OCI-LY1 (cell line): ENCODE measurements at regions not wholly inside any gene's neighbourhood (a gene's known extent, or its start where the extent isn't known, plus 50 kb on each side); places are given as distances from the start of the nearest gene placed in this dataset.

Source experiments
- H2AFZ ChIP-seq: fragments of 200-600 bp; sonication (generic), shearing (Covaris generic); 2 replicates; pipeline ENCODE4 v1.6.0; 2014; ENCODE audit warnings: antibody characterized with exemption, mild to moderate bottlenecking, low read length
- H3F3A ChIP-seq: fragments of 200-600 bp; sonication (generic), shearing (Covaris generic); 2 replicates; pipeline ENCODE4 v1.6.0; 2014; ENCODE audit warnings: mild to moderate bottlenecking, antibody characterized with exemption, low read length, moderate library complexity; ENCODE audit not compliant: insufficient read depth
- H3K27ac ChIP-seq: fragments of 200-600 bp; sonication (generic); 2 replicates; pipeline ENCODE4 v1.5.1; 2014; ENCODE audit warnings: low read length, mixed run types, mild to moderate bottlenecking, low read depth; ENCODE audit not compliant: poor library complexity, severe bottlenecking
- H3K27me3 ChIP-seq: fragments of 200-600 bp; sonication (generic); 2 replicates; pipeline ENCODE4 v1.6.0; 2014; ENCODE audit warnings: antibody characterized with exemption, mild to moderate bottlenecking, low read length, moderate library complexity; ENCODE audit not compliant: insufficient read depth
- H3K36me3 ChIP-seq: fragments of 200-600 bp; sonication (generic); 2 replicates; pipeline ENCODE4 v1.6.1; 2014; ENCODE audit warnings: mild to moderate bottlenecking, antibody characterized with exemption, low read length, moderate library complexity, mixed read lengths; ENCODE audit not compliant: insufficient read depth
- H3K4me1 ChIP-seq: fragments of 200-600 bp; sonication (generic); 2 replicates; pipeline ENCODE4 v1.5.1; 2014; ENCODE audit warnings: mild to moderate bottlenecking, low read length, moderate library complexity; ENCODE audit not compliant: insufficient read depth, severe bottlenecking
- H3K4me2 ChIP-seq: fragments of 200-600 bp; sonication (generic), shearing (Covaris generic); 2 replicates; pipeline ENCODE4 v1.6.1; 2014; ENCODE audit warnings: low read length
- H3K4me3 ChIP-seq: fragments of 200-600 bp; sonication (generic); 2 replicates; pipeline ENCODE4 v1.5.1; 2014; ENCODE audit warnings: low read length, low read depth, mild to moderate bottlenecking, mixed read lengths; ENCODE audit not compliant: poor library complexity, severe bottlenecking
- H3K79me2 ChIP-seq: fragments of 200-600 bp; shearing (Covaris generic); 2 replicates; pipeline ENCODE4 v1.6.1; 2016; ENCODE audit warnings: mixed run types, low read length, mixed read lengths; ENCODE audit not compliant: insufficient read depth
- H3K9ac ChIP-seq: fragments of 200-600 bp; sonication (generic), shearing (Covaris generic); 2 replicates; pipeline ENCODE4 v1.6.1; 2014; ENCODE audit warnings: mild to moderate bottlenecking, low read length, mixed read lengths
- H3K9me2 ChIP-seq: fragments of 200-600 bp; sonication (generic), shearing (Covaris generic); 2 replicates; pipeline ENCODE4 v1.6.1; 2014; ENCODE audit warnings: low read depth, mild to moderate bottlenecking, low read length, mixed read lengths
- H3K9me3 ChIP-seq: fragments of 200-600 bp; shearing (Covaris generic); 2 replicates; pipeline ENCODE4 v1.6.1; 2014; ENCODE audit warnings: low read length, mixed read lengths
- H4K20me1 ChIP-seq: fragments of 200-600 bp; sonication (generic), shearing (Covaris generic); 2 replicates; pipeline ENCODE4 v1.6.0; 2016; ENCODE audit warnings: mild to moderate bottlenecking, low read length; ENCODE audit not compliant: insufficient read depth
- EZH2 ChIP-seq: fragments of 200-600 bp; sonication (generic), shearing (Covaris generic); IDR thresholded peaks from 2 replicates; pipeline ENCODE4 v1.8.0; 2017; ENCODE audit warnings: borderline replicate concordance, mixed run types, mild to moderate bottlenecking, antibody characterized with exemption, low read length, moderate library complexity, mixed read lengths
- TF ChIP-seq, protein P1 (sequence below): fragments of 200-600 bp; sonication (generic), shearing (Covaris generic); IDR thresholded peaks from 2 replicates; pipeline ENCODE4 v1.5.1; 2017; ENCODE audit warnings: mild to moderate bottlenecking, antibody characterized with exemption, low read length, moderate library complexity, mixed read lengths

DNA sequence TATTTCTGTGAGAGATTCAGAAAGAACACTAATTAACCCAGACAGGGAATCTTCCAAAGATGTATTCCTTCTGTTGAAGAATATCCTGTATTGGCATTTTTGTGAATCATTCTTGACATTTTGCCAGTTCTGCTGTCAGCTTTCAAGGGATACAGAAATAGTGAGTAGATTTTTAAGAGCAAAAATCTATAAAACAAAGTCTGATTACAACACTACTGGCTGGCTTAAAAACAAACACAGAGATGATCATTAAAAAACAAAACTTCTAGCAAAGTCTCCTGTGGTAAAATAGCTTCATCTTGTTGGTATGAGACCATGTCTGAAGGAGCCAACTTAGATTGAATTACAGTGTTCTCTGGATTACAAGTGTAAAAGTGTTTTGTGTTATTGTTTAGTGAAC is 866.3 kb upstream of the KLHL29 start:
- Histone ChIP-seq H3K27ac (no peak overlapping the region), H3K36me3 (no peaks in the 10 kb centered on the region), H3K27me3 (no peaks in the 10 kb centered on the region), H3K9ac (no peak overlapping the region), H3K79me2 (no peaks in the 10 kb centered on the region), H3K9me3 (no peaks in the 10 kb centered on the region), H3K9me2 (no peaks in the 10 kb centered on the region), H2AFZ (no peak overlapping the region), H3K4me2 (no peak overlapping the region), H3F3A (no peaks in the 10 kb centered on the region), H4K20me1 (no peaks in the 10 kb centered on the region), H3K4me3 (no peak overlapping the region), H3K4me1 (no peaks in the 10 kb centered on the region)
- TF ChIP-seq, protein P1, sequence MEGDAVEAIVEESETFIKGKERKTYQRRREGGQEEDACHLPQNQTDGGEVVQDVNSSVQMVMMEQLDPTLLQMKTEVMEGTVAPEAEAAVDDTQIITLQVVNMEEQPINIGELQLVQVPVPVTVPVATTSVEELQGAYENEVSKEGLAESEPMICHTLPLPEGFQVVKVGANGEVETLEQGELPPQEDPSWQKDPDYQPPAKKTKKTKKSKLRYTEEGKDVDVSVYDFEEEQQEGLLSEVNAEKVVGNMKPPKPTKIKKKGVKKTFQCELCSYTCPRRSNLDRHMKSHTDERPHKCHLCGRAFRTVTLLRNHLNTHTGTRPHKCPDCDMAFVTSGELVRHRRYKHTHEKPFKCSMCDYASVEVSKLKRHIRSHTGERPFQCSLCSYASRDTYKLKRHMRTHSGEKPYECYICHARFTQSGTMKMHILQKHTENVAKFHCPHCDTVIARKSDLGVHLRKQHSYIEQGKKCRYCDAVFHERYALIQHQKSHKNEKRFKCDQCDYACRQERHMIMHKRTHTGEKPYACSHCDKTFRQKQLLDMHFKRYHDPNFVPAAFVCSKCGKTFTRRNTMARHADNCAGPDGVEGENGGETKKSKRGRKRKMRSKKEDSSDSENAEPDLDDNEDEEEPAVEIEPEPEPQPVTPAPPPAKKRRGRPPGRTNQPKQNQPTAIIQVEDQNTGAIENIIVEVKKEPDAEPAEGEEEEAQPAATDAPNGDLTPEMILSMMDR, result no peak
- no peak for TF ChIP-seq EZH2

DNA sequence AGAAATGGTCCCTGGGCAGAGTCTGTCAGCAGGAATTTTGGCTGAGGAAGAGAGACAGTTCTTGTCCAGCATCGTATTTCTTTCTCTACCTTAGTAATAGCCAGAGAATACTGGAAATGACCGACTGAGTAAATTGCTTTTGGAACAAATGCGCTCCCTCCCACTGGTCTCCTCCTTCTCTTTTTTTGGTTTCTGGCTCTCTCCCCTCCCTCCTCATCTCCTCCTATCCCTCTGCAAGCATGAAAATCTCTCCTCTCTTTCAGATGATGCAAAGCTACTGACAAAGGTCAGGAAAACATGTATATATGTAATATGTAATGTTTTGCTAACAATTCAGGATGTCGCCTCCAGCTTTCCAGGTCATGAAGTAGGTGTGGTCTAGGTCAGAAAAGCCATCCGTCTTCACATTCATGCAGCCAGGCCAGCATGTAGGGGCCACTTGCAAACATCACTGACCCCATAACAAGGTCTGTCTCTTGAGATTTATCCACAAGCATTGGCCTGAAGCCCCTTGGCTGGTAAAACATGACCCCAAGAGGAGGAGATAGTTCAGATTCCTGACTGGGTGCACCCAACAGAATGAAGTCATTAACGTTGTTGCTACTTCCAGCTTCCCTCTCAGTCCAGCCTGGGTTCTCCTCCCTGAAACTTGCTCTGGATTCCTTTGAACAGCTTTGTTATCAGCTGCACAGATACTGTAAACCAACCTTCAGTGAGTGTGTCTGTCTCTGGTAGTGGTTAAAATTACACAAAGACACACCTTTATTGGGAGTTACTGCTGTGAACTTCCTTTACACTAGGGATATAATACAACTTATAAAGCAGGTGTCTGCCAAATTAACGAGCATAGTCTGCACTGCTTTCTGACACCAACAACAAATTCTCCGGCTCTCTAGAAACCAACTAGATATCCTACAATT is 864.4 kb upstream of the KLHL29 start:
- Histone ChIP-seq H3F3A (no peaks in the 10 kb centered on the region), H3K36me3 (no peaks in the 10 kb centered on the region), H3K4me2 (no peak overlapping the region), H2AFZ (no peak overlapping the region), H3K27ac (no peak overlapping the region), H3K9me2 (no peaks in the 10 kb centered on the region), H3K9me3 (no peaks in the 10 kb centered on the region), H3K79me2 (no peaks in the 10 kb centered on the region), H3K4me1 (no peaks in the 10 kb centered on the region), H3K27me3 (no peaks in the 10 kb centered on the region), H3K4me3 (no peak overlapping the region), H3K9ac (no peak overlapping the region), H4K20me1 (no peaks in the 10 kb centered on the region)
- TF ChIP-seq EZH2, result no peak
- TF ChIP-seq, protein P1, result no peak

DNA sequence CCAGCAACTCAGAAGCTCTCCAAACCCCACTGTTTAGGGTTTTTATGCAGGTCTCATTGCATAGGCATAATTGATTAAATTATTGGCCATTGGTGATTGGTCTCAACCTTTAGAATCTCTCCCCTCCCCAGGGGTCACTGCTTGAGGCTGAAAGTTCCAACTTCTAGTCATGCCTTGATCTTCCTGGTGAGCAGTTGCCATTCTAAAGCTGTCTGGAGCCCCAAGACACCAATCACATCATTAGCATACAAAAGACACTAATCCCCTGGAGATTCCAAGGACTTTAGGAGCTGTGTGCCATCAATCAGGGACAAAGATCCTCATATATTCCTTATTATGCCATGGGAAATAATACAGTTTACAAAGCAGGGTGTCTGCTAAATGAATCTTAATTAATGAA is 863.4 kb upstream of the KLHL29 start:
- no peaks in the 10 kb centered on the region for H3K36me3 ChIP-seq
- H3K27ac ChIP-seq, result no peak overlapping the region
- no peaks in the 10 kb centered on the region for H3F3A ChIP-seq
- H3K79me2 ChIP-seq, result no peaks in the 10 kb centered on the region
- TF ChIP-seq, protein P1, result no peak
- no peak for TF ChIP-seq EZH2
- no peak overlapping the region for H2AFZ ChIP-seq
- H3K9ac ChIP-seq, result no peak overlapping the region
- H3K27me3 ChIP-seq, result no peaks in the 10 kb centered on the region
- no peak overlapping the region for H3K4me3 ChIP-seq
- H3K9me3 ChIP-seq, result no peaks in the 10 kb centered on the region
- no peaks in the 10 kb centered on the region for H3K4me1 ChIP-seq
- H4K20me1 ChIP-seq, result no peaks in the 10 kb centered on the region
- no peaks in the 10 kb centered on the region for H3K9me2 ChIP-seq
- H3K4me2 ChIP-seq, result no peak overlapping the region
